Limb (tissue), 2 donors: ENCODE measurements at regions not wholly inside any gene's neighbourhood (a gene's known extent, or its start where the extent isn't known, plus 50 kb on each side); places are given as distances from the start of the nearest gene placed in this dataset.
"Not testable (repeated sequence)": the region's sequence is repeated elsewhere in the genome, so short reads cannot be mapped to it uniquely, and the experiment has no call there.

Source experiments
- DNase-seq, 2 donors: peaks; one replicate each; pipeline ENCODE4 v3.0.0-alpha.2; 2016; ENCODE audit errors: extremely low spot score in 2 of 2

GRCh38 chr3:194879126-194879877 lies 193.6 kb downstream of the FAM43A start:
- no peak for DNase-seq

GRCh38 chr3:194879991-194880939 lies 194.6 kb downstream of the FAM43A start:
- peak; percentile 51 to 55 for DNase-seq

- DNase-seq, result peak in 1 of 2 donors; percentile 22
These were observed 195.6 kb downstream of the FAM43A start for GRCh38 chr3:194880940-194881925.

GRCh38 chr3:194884649-194885315 lies 199.1 kb downstream of the FAM43A start:
- DNase-seq, result peak in 1 of 2 donors; percentile 9

GRCh38 chr3:194885766-194886165 lies 200.1 kb downstream of the FAM43A start:
- peak in 1 of 2 donors; percentile 1 for DNase-seq

GRCh38 chr3:194886836-194887235 lies 201.2 kb downstream of the FAM43A start:
- peak in 1 of 2 donors; percentile 7 for DNase-seq

GRCh38 chr3:194888062-194888461 lies 202.4 kb downstream of the FAM43A start:
- DNase-seq, result peak in 1 of 2 donors; percentile 1

GRCh38 chr3:194888916-194889315 lies 203.2 kb downstream of the FAM43A start:
- DNase-seq, result peak in 1 of 2 donors; percentile 3

GRCh38 chr3:194890091-194890490 lies 204.4 kb downstream of the FAM43A start:
- peak in 1 of 2 donors; percentile 24 for DNase-seq

GRCh38 chr3:194893121-194893987 lies 207.7 kb downstream of the FAM43A start:
- DNase-seq, result no peak

- no peak for DNase-seq
These were observed 208.9 kb downstream of the FAM43A start for GRCh38 chr3:194894538-194894937.

GRCh38 chr3:194900854-194901522 lies 215.3 kb downstream of the FAM43A start:
- DNase-seq, result no peak

GRCh38 chr3:194903447-194903846 lies 217.8 kb downstream of the FAM43A start:
- not testable (repeated sequence) for DNase-seq

GRCh38 chr3:194904999-194905398 lies 219.3 kb downstream of the FAM43A start:
- DNase-seq, result not testable (repeated sequence)

GRCh38 chr3:194905696-194906095 lies 220.0 kb downstream of the FAM43A start:
- no peak for DNase-seq

GRCh38 chr3:194906229-194906629 lies 220.5 kb downstream of the FAM43A start:
- no peak for DNase-seq

- DNase-seq, result no peak
These were observed 221.4 kb downstream of the FAM43A start for GRCh38 chr3:194906970-194907629.

GRCh38 chr3:194907811-194908210 lies 222.1 kb downstream of the FAM43A start:
- no peak for DNase-seq
